ENCODE measurements at regions not wholly inside any gene's neighbourhood (a gene's known extent, or its start where the extent isn't known, plus 50 kb on each side); places are given as distances from the start of the nearest gene placed in this dataset.

- no peak for DNase-seq
These were observed 332.6 kb upstream of the MANEA start for GRCh38 chr6:95244751-95245150.

GRCh38 chr6:95248499-95248898, 328.8 kb upstream of the MANEA start:
- no peak for DNase-seq

GRCh38 chr6:95249175-95249574, 328.2 kb upstream of the MANEA start:
- no peak for DNase-seq

DNA sequence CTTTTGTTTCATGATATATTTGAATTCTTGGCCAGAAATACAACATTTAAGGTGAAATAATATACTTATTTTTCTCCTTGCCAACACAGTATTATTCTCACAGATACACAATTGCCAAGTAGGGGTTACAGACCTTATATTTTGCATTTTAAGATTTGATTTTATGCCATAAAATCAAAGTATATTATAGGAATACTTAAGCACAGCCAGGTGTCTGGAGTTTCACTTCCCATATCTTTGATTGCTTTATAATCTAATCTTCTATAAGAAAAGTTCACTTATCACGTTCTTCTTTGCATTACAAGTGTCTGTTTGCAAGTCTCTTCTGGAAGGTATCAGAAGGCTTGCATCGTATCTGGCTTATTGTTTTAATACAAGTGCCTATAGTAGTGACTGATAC, 327.7 kb upstream of the MANEA start:
- DNase-seq: no peak

DNA sequence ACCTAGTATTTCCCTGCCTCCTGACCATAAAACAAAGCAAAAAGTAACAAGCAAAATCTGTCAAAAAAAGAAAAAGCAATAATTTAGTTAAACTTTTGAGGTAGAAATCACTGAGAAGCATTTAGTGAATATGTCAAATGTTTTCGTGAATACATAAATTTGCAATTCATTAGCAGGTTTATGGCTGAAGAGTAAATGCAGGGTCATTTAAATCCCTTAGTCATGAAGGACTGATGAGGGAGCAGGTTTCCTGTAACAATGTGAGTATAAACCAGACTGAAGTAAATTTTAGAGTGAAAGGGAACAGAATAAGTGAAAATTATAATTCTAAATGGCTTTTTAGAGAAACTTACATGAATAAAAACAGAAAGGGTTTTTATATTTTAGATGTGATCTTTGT, 313.5 kb upstream of the MANEA start:
- no peak for DNase-seq

GRCh38 chr6:95266537-95267258, 310.6 kb upstream of the MANEA start:
- no peak for DNase-seq

- no peak for DNase-seq
These were observed 302.6 kb upstream of the MANEA start for GRCh38 chr6:95274686-95275235.

DNA sequence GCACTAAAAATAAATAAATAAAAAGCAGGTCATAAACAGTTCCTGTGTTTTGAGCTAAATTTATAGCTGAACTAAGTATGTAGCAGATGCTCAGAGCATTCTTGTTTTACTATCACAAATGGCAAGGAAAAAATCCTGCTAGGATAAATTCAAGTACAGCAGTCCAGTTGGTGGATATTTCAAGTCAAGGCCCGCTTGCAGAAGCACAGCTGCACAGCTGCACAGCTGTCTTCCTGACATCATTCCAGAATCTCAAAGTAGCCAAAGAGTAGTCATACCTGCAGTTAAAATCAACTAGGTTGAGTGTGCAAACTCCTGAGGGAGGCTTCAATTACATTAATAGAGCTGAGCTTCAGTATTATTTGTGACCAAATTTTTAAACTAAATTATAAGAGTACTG, 297.7 kb upstream of the MANEA start:
- no peak for DNase-seq

GRCh38 chr6:95280686-95281273, 296.6 kb upstream of the MANEA start:
- DNase-seq: no peak

DNA sequence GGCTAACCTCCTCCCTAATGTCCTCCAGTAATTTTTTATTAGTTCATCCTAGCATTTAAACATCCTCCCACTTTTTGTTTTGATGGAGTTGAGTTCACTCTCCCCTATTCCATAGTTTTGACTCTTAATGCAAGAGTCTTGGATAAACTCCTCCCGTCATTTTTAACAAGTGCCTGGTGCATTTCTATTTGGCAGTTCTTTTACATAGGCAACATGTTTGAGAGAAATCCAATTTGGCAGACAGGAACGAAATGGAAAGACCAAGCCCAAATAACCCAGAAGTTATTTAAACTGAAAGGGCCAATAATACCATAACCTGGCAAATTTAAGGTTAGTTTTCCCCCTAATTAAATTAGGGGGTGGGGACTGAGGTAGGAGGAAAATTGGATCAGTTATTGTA, 291.5 kb upstream of the MANEA start:
- DNase-seq: no peak

DNA sequence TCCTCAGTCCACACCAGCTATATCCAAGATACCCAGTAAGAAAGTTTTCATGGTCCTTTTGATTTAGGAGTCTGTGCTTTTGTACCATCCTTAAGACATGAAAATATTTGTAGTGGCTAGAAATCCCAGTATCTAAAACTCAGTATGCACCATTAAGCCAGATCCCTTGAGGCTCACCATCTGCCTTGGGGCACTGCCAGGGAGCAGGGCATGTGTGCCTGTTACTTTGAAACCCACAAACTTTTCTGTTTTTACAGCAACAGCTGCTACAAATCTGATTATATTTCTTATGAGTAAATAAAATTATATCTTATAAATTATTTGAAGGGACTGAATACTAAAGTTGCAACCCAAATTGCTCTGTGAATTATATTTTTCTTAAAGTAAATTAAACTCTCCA, 290.5 kb upstream of the MANEA start:
- DNase-seq: no peak

GRCh38 chr6:95288251-95288650, 289.1 kb upstream of the MANEA start:
- no peak for DNase-seq

DNA sequence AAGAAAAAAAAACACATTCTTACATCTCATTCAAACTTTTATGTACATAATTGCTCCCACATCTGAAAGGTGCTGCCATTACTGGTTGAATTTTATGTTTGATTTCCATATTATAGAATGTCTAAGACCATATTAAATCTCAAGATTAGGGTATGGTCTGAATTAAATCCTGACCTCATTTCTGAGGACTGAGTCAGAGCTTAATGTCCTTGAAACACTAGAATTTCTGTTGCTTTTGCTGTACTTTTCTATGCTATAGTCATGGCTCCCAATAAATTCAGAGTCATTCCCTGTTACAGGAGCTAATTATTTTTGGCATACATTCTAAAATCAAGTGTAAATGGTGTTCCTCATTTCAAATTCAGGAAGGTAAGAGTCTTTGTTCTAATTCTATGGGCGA, 285.3 kb upstream of the MANEA start:
- DNase-seq: no peak

DNA sequence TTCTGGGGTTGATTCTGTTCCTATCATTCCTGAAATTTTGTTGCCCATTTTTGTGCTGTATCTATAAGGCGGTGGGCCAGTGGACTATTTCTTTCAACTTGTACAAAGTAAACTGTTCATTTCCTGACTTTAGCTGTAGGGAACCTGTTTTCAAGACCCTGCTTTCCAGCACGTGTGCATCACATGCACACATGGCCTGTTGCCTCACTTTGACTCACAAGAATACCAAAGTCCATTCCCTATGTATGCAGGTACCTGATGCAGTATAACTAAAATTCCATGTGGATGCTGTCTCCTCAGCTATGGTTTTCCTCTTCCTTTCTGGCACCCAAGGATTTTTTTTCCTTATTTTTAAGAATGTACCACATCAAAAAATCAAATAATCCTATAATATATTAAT, 284.1 kb upstream of the MANEA start:
- no peak for DNase-seq

- DNase-seq: no peak
These were observed 283.3 kb upstream of the MANEA start for GRCh38 chr6:95294043-95294442.

GRCh38 chr6:95309545-95309944, 267.8 kb upstream of the MANEA start:
- DNase-seq: no peak

DNA sequence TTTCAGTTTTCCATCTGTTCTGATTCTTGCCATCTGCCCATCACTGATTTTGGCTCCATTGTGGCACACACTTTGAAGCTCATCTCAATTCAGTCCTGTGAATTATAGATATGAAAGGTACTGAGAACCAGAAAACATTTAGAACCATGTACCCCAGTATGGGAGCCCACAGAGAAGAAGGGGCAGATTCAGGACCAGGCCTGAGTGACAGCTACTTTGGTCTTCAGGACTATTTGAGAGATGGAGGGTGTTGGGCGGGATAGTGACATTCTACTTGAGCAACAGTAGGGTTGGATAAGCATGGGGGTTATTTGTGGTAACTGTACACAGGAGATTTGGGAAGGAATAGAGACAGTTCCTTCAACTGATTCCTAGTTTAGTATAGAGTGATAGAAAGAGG, 259.2 kb upstream of the MANEA start:
- no peak for DNase-seq

- no peak for DNase-seq
These were observed 256.2 kb upstream of the MANEA start for GRCh38 chr6:95321126-95321525.

DNA sequence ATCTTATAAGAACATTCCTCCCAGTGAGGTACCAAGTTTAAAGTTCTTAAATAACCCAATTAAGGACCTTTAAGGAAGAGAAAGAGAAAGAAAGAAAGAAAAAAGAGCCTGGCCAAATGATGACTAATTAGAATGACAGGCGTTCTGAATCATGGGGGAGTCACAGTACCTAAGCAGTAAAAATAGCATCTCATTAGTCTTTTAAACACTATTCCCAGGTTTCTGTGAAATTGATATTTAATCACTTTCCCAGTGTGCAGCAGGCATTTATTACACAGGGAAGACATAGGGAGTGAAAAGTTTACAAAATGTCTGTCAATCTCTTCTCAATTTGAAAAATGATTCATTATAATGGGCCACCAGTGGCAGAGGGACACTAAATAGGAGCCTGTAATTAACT, 251.4 kb upstream of the MANEA start:
- DNase-seq: no peak

GRCh38 chr6:95328231-95328630, 249.1 kb upstream of the MANEA start:
- no peak for DNase-seq

GRCh38 chr6:95352064-95352795, 225.1 kb upstream of the MANEA start:
- no peak for DNase-seq

DNA sequence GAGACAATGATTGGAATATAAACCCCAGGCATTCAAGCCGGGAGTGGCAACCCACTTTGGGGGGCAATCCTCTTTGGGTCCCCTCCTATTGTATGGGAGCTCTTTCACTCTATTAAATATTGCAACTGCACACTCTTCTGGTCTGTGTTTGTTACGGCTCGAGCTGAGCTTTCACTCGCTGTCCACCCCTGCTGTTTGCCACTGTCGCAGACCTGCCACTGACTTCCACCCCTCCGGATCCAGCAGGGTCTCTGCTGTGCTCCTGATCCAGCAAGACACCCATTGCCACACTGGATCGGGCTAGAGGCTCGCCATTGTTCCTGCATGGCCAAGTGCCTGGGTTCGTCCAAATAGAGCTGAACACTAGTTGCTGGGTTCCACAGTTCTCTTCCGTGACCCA, 222.8 kb upstream of the MANEA start:
- DNase-seq: no peak

- DNase-seq: no peak
These were observed 219.8 kb upstream of the MANEA start for GRCh38 chr6:95357380-95358020.

All from NCI-H187 treated with DMSO at 0.1 percent for 48 hours (cell line).